RWPE1 (cell line): ENCODE measurements at regions not wholly inside any gene's neighbourhood (a gene's known extent, or its start where the extent isn't known, plus 50 kb on each side); places are given as distances from the start of the nearest gene placed in this dataset.
"Not testable (repeated sequence)": the region's sequence is repeated elsewhere in the genome, so short reads cannot be mapped to it uniquely, and the experiment has no call there.

Source experiments
- CTCF ChIA-PET: fragments of 350-600 bp; sonication (Branson Sonifier 250); formaldehyde crosslinking; extraction: SDS; loops from one replicate; lab custom pipeline; 2021; lab: Yijun Ruan, JAX
- POLR2A ChIA-PET: fragments of 400-600 bp; formaldehyde crosslinking; extraction: SDS; loops from one replicate; lab custom pipeline; 2020; ENCODE audit warnings: antibody characterized with exemption; ENCODE audit not compliant: low non-redundant PET; lab: Yijun Ruan, JAX
- DNase-seq: peaks from one replicate; pipeline ENCODE4 v3.0.0; 2012; ENCODE audit warnings: low spot score
- H3K27ac ChIP-seq: fragments of 450-650 bp; 2 replicates; pipeline ENCODE4 v1.5.1; 2017
- TF ChIP-seq, protein P1 (sequence below): fragments of 450-650 bp; conservative IDR thresholded peaks from 2 replicates; pipeline ENCODE4 v1.5.1; 2017; ENCODE audit warnings: low read depth, mild to moderate bottlenecking

- ChIA-PET POLR2A (no interaction called here), CTCF (no interaction called here)
- H3K27ac ChIP-seq: no peak overlapping the region
- DNase-seq: no peak
- TF ChIP-seq, protein P1, sequence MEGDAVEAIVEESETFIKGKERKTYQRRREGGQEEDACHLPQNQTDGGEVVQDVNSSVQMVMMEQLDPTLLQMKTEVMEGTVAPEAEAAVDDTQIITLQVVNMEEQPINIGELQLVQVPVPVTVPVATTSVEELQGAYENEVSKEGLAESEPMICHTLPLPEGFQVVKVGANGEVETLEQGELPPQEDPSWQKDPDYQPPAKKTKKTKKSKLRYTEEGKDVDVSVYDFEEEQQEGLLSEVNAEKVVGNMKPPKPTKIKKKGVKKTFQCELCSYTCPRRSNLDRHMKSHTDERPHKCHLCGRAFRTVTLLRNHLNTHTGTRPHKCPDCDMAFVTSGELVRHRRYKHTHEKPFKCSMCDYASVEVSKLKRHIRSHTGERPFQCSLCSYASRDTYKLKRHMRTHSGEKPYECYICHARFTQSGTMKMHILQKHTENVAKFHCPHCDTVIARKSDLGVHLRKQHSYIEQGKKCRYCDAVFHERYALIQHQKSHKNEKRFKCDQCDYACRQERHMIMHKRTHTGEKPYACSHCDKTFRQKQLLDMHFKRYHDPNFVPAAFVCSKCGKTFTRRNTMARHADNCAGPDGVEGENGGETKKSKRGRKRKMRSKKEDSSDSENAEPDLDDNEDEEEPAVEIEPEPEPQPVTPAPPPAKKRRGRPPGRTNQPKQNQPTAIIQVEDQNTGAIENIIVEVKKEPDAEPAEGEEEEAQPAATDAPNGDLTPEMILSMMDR: no peak
Measured at GRCh38 chr2:207438414-207439126, 91.2 kb upstream of the CREB1 start.

DNA sequence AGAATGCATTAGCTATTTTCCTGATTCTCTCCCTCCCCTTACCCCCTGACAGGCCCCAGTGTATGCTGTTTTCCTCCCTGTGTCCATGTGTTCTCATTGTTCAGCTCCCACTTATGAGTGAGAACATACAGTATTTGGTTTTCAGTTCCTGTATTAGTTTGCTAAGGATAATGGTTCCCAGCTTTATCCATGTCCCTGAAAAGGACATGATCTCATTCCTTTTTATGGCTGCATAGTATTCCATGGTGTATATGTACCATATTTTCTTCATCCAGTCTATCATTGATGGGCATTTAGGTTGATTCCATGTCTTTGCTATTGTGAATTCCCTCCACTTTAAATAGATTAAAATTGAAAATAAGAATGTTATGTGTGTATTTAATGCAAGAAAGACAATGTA, 89.9 kb upstream of the CREB1 start:
- DNase-seq, POLR2A ChIA-PET, CTCF ChIA-PET, H3K27ac ChIP-seq: not testable (repeated sequence)

DNA sequence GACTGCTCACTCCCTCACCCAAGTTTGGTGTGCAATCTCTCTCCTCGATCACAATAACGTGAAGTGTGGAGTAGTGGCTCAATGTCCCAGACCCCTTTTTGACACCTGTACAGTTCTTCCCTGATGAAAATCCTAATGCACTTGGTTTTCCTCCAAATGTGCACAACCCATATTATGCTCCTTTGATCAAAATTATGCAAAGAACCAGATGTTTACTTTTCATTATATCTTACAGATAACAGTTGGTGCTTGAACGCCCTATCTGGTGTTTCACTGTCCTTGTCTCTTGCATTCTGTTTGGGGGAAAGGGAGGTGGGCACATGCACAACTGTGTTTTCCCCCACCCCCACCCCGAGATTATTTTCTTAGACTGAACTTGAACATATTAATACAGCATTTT, 85.0 kb upstream of the CREB1 start:
- TF ChIP-seq, protein P1: no peak
- CTCF ChIA-PET: no interaction called here
- POLR2A ChIA-PET: no interaction called here
- no peak overlapping the region for H3K27ac ChIP-seq
- DNase-seq: no peak

DNA sequence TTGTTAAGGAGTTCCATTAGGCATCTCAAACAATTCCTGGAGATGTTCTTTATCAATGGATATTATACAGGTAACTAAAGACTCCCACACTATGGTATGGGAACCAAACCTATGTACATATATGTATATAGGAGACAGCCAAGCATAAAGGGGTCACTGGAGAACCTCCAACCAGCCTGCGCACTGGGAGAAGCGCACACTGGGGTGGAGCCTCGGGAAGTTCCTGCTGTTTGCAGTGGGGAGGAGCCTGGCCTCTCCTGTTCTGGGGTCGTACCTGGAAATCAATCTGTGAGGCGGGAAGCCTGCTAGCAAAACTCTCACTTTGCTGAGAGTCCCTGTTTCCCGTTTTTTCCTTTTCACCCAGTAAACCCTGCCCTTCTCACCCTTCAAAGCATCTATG, 83.1 kb upstream of the CREB1 start:
- ChIA-PET POLR2A (no interaction called here), CTCF (no interaction called here)
- no peak for DNase-seq
- TF ChIP-seq, protein P1: no peak
- H3K27ac ChIP-seq: no peak overlapping the region

DNA sequence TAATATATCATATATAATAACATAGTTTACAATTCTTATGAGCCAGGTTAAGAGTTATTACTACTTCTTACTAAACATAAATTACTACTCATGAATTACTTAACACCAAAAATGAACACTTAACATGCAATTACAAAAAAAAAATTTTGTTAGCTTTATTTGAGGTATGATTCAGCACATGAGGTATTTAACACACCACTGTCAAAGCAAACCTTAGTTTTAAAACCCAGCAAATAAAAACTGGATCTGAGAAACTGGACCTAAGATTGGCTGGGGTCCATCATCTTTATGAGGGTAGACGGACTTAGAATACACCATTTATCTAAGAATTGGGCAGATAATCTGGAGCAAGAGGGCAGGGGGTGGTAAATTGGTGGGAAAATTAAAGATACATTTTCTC, 81.8 kb upstream of the CREB1 start:
- no peak for DNase-seq
- ChIA-PET POLR2A (no interaction called here), CTCF (interaction anchor here (0.7 kb wide), 1 partner anchor 41 kb away, joined by 3 read pairs; no protein-coding TSS in a partner anchor)

GRCh38 chr2:207449642-207450165, 80.1 kb upstream of the CREB1 start:
- TF ChIP-seq, protein P1: no peak
- CTCF ChIA-PET: no interaction called here
- no peak for DNase-seq
- POLR2A ChIA-PET: no interaction called here
- no peak overlapping the region for H3K27ac ChIP-seq

More for the DNA sequence above, 81.8 kb upstream of the CREB1 start:
- TF ChIP-seq, protein P1: no peak
- no peak overlapping the region for H3K27ac ChIP-seq

DNA sequence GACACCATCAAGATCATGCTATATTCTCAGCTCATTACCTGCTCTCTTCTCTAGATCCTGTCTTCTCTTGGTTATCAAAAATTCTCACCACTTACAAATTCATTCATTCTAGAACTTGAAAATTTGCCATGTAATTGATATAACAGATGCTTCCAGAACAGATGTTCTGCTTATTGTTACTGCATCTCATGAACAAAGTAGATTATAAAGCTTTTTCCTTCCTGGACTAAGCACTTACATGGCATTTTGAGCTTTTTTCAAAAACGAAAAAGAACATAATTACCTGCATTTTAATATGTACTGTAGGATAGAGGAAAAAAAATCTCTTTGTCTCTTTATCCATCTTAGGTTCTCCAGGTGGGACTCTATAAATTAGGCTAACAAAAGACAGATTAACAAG, 79.6 kb upstream of the CREB1 start:
- ChIA-PET POLR2A (no interaction called here), CTCF (no interaction called here)
- no peak for DNase-seq
- TF ChIP-seq, protein P1: no peak
- H3K27ac ChIP-seq: no peak overlapping the region
